Ectodermal cell (in vitro differentiated cells): ENCODE measurements at regions not wholly inside any gene's neighbourhood (a gene's known extent, or its start where the extent isn't known, plus 50 kb on each side); places are given as distances from the start of the nearest gene placed in this dataset.

Source experiments
- H3K27ac ChIP-seq: 2 replicates; pipeline ENCODE4 v1.7.0; 2013; ENCODE audit warnings: mild to moderate bottlenecking, low read depth, low read length; ENCODE audit not compliant: insufficient read depth, poor library complexity, severe bottlenecking
- H3K27me3 ChIP-seq: 2 replicates; pipeline ENCODE4 v1.7.0; 2013; ENCODE audit warnings: mild to moderate bottlenecking, low read length; ENCODE audit not compliant: insufficient read depth, control insufficient read depth, poor library complexity, severe bottlenecking
- H3K36me3 ChIP-seq: one replicate; pipeline ENCODE4 v1.7.0; 2013; ENCODE audit warnings: low read length; ENCODE audit not compliant: control insufficient read depth, insufficient read depth
- H3K4me1 ChIP-seq: one replicate; pipeline ENCODE4 v1.7.0; 2013; ENCODE audit warnings: low read length; ENCODE audit not compliant: control insufficient read depth, insufficient read depth
- H3K4me3 ChIP-seq: 2 replicates; pipeline ENCODE4 v1.7.0; 2013; ENCODE audit warnings: low read depth, low read length, control low read depth; ENCODE audit not compliant: insufficient read depth
- H3K9me3 ChIP-seq: 2 replicates; pipeline ENCODE4 v1.7.0; 2013; ENCODE audit warnings: mild to moderate bottlenecking, low read length, moderate library complexity; ENCODE audit not compliant: control insufficient read depth
- WGBS, 2 experiments: methylation state at CpG; one replicate each; pipeline ENCODE4 v1.1.7; 2013; ENCODE audit warnings: missing lambda C conversion rate in 2 of 2; 5-methylcytosine and 5-hydroxymethylcytosine counted together

DNA sequence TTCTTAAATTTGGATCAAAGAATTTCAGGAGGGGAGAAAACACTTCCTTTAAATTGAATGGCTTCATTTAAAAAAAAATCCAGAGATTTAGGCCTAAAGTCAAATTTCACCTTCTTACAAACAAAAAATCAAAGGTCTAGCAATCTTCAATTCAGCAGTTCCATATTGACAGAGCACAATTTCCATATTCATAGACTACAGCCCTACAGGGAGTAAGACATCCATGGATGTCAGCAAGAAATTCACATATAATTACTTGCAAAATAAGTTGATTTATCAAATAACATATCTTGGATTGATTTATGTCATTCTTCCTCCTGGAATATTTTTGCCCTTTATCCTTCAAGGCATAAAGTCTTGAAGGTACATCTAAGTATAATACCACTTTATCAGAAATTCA is 103.4 kb downstream of the CNTN3 start:
- no peak overlapping the region for H3K27ac ChIP-seq
- H3K27me3 ChIP-seq: no peaks in the 10 kb centered on the region
- no peak overlapping the region for H3K4me3 ChIP-seq
- H3K9me3 ChIP-seq: no peaks in the 10 kb centered on the region
- no peaks in the 10 kb centered on the region for H3K4me1 ChIP-seq
- no peaks in the 10 kb centered on the region for H3K36me3 ChIP-seq

GRCh38 chr3:74510261-74510818 is 104.1 kb downstream of the CNTN3 start:
- Histone ChIP-seq H3K9me3 (no peaks in the 10 kb centered on the region), H3K27ac (no peak overlapping the region), H3K4me3 (no peak overlapping the region), H3K36me3 (no peaks in the 10 kb centered on the region), H3K4me1 (no peaks in the 10 kb centered on the region), H3K27me3 (no peaks in the 10 kb centered on the region)
- WGBS, 2 experiments: 95 to 98% methylated on average over 5 of the region's 5 CpGs

GRCh38 chr3:74507691-74508090 is 106.8 kb downstream of the CNTN3 start:
- 93 to 94% methylated on average over 6 of the region's 6 CpGs for WGBS, 2 experiments
- Histone ChIP-seq H3K4me1 (no peaks in the 10 kb centered on the region), H3K9me3 (no peaks in the 10 kb centered on the region)

GRCh38 chr3:74506246-74506645 is 108.2 kb downstream of the CNTN3 start:
- no peak overlapping the region for H3K27ac ChIP-seq
- H3K27me3 ChIP-seq: no peaks in the 10 kb centered on the region
- H3K4me1 ChIP-seq: no peaks in the 10 kb centered on the region
- H3K4me3 ChIP-seq: no peak overlapping the region
- 91 to 96% methylated on average over 1 of the region's 1 CpG for WGBS, 2 experiments
- no peaks in the 10 kb centered on the region for H3K9me3 ChIP-seq
- H3K36me3 ChIP-seq: no peaks in the 10 kb centered on the region

More at GRCh38 chr3:74507691-74508090, 106.8 kb downstream of the CNTN3 start:
- Histone ChIP-seq H3K4me3 (no peak overlapping the region), H3K36me3 (no peaks in the 10 kb centered on the region), H3K27ac (no peak overlapping the region), H3K27me3 (no peaks in the 10 kb centered on the region)

DNA sequence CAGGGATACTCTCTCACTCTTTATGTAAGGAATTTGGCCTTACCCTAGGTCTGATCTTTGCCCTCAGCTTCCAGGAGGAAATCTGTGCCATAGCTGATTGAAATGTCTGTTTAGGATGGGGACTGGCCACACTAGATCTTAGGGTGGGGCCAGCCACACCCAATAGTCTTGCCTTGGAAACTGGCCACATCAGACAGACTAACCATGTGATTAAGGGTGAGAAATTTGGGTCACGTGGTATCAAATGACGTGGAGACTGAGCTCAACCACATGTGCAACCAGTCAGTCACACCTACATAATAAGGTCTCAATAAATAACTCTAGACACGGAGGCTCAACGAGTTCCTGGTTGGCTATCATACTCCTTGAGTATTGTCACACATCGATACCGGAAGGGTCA is 113.5 kb downstream of the CNTN3 start:
- Histone ChIP-seq H3K4me1 (no peaks in the 10 kb centered on the region), H3K9me3 (no peaks in the 10 kb centered on the region), H3K4me3 (no peak overlapping the region), H3K36me3 (no peaks in the 10 kb centered on the region), H3K27me3 (no peaks in the 10 kb centered on the region), H3K27ac (no peak overlapping the region)
- WGBS, 2 experiments: 93 to 98% methylated on average over 6 of the region's 6 CpGs

DNA sequence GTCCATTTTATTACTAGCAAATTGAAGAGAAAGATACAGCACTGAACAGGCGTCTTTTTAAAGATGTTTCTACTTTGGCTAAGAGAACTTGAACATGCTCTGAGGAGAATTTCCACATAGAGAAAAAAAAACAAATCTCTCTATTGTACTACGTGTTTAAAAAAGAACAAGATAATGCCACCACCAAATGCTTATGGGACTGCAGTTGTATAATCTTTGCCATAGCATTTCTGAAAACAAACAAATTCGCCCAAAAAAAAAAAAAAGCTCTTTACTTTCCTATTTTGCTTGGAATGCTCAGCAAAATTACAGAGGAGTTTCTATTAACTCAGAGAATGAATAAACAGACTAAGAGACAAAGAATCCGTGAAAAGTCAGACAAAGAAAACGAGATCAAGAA is 114.2 kb downstream of the CNTN3 start:
- H3K36me3 ChIP-seq: no peaks in the 10 kb centered on the region
- H3K27ac ChIP-seq: no peak overlapping the region
- WGBS, 2 experiments: 91 to 100% methylated on average over 2 to 5 of the region's 5 CpGs
- no peaks in the 10 kb centered on the region for H3K4me1 ChIP-seq
- no peak overlapping the region for H3K4me3 ChIP-seq
- H3K27me3 ChIP-seq: no peaks in the 10 kb centered on the region
- no peaks in the 10 kb centered on the region for H3K9me3 ChIP-seq

DNA sequence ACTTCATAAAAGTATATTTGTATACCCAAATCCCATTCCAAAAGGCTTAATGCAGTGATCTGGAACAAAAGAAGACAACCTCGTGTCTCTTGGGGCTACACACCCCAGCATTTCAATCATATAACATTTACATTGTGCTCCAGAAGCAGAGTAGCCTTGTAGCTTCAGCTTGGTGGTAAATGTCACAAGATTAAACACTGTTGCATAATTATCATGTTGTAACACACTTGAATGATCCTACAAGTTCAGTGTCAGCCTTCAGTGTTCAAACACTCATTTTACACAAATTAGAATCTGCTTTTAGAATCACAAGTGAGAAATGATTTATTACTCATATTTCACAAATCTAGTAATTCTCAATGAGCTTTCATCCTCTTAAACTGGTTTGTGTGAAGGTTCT is 122.6 kb downstream of the CNTN3 start:
- Histone ChIP-seq H3K36me3 (no peaks in the 10 kb centered on the region), H3K4me1 (no peaks in the 10 kb centered on the region), H3K27me3 (no peaks in the 10 kb centered on the region), H3K4me3 (no peak overlapping the region), H3K9me3 (no peaks in the 10 kb centered on the region), H3K27ac (no peak overlapping the region)
- WGBS, 2 experiments: 75 to 86% methylated on average over 1 of the region's 1 CpG

DNA sequence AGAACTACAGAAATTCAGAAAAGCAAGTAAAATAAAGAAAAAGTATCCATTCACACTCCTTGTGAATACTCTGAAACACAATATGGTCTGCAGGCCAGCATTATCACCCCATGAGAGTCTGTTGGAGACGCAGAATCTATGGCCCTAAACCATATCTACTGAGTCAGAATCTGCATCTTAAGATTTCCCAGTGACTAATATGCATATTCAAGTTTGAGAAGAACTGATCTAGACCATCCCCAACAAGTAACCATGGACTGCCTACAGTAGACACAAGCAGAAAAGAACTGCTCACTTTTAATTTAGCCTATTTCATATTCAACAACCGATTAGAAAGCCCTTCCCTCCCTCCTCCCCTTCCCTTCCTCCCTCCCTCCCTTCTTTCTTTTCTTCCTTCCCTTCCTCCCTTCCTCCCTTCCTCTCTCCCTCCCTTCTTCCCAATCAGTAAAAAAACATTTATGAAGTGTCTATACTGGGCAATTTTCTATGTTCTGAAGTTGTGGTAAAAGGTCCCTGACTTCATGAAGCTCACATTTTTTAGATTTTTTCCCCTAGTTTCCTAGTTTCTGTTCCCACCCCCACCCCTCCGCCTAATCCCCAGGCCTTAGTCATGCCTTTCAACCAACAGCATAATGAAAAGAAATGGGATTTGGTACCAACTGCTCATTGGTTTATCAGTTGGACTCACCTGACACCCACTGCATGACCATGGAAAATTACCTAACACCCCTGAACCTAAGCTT is 125.2 kb downstream of the CNTN3 start:
- WGBS, 2 experiments: 57 to 97% methylated on average over 2 to 3 of the region's 3 CpGs
- no peaks in the 10 kb centered on the region for H3K36me3 ChIP-seq
- H3K27me3 ChIP-seq: no peaks in the 10 kb centered on the region
- H3K4me3 ChIP-seq: no peak overlapping the region
- H3K27ac ChIP-seq: no peak overlapping the region
- no peaks in the 10 kb centered on the region for H3K9me3 ChIP-seq
- no peaks in the 10 kb centered on the region for H3K4me1 ChIP-seq

GRCh38 chr3:74479915-74480314 is 134.5 kb downstream of the CNTN3 start:
- no peak overlapping the region for H3K4me3 ChIP-seq
- H3K9me3 ChIP-seq: no peaks in the 10 kb centered on the region
- H3K27ac ChIP-seq: no peak overlapping the region
- no peaks in the 10 kb centered on the region for H3K36me3 ChIP-seq
- no peaks in the 10 kb centered on the region for H3K4me1 ChIP-seq
- no peaks in the 10 kb centered on the region for H3K27me3 ChIP-seq

DNA sequence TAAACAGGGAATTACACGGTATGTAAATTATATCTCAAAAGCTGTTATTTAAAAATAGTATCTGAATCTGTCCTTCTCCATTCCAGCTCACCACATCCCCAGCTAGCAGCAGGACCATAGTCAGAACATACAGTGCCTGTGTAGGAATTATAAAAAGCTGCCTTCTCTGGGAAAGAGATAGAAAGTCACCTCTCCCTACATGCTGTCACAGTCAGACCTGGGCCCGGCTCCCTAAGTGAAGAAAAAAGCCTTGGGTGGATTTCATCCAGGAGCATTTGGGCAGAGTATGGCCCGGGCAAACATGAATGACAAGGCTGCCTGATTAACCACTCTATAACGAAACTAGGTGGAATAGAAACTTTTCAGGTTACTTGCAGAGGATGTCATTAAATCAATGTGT is 144.1 kb downstream of the CNTN3 start:
- no peaks in the 10 kb centered on the region for H3K27me3 ChIP-seq
- 97 to 100% methylated on average over 3 to 4 of the region's 4 CpGs for WGBS, 2 experiments
- no peaks in the 10 kb centered on the region for H3K4me1 ChIP-seq

More for the DNA sequence above, 144.1 kb downstream of the CNTN3 start:
- H3K9me3 ChIP-seq: no peaks in the 10 kb centered on the region
- H3K4me3 ChIP-seq: no peak overlapping the region
- H3K27ac ChIP-seq: no peak overlapping the region
- no peaks in the 10 kb centered on the region for H3K36me3 ChIP-seq
